Stimulated activated naive CD8-positive, alpha-beta T cell treated with anti-CD3 and anti-CD28 coated beads, Interleukin-15, amount 100 ng/mL, for 72 hours (primary cell): ENCODE measurements at regions not wholly inside any gene's neighbourhood (a gene's known extent, or its start where the extent isn't known, plus 50 kb on each side); places are given as distances from the start of the nearest gene placed in this dataset.
"Not testable (repeated sequence)": the region's sequence is repeated elsewhere in the genome, so short reads cannot be mapped to it uniquely, and the experiment has no call there.

Experiments
- ATAC-seq: fragments of 150-1000 bp; cut with Tn5 transposase; 2 replicates; pipeline ENCODE4 v1.10.0; 2021; ENCODE audit warnings: mild to moderate bottlenecking, moderate library complexity
- DNase-seq, 2 donors: peaks; one replicate each; pipeline ENCODE4 v3.0.0; 2021 to 2022
- H3K27ac Mint-ChIP-seq, 2 donors: one replicate each; pipeline ENCODE4 v1.8.0; 2022; ENCODE audit warnings: mild to moderate bottlenecking in 2 of 2, mixed read lengths in 2 of 2, moderate library complexity in 2 of 2
- H3K27me3 Mint-ChIP-seq: one replicate; pipeline ENCODE4 v1.8.0; 2022; ENCODE audit warnings: mixed read lengths
- H3K4me1 Mint-ChIP-seq: one replicate; pipeline ENCODE4 v1.8.0; 2022; ENCODE audit warnings: mild to moderate bottlenecking, mixed read lengths
- H3K4me3 Mint-ChIP-seq, 2 donors: one replicate each; pipeline ENCODE4 v1.8.0; 2022; ENCODE audit warnings: mild to moderate bottlenecking in 2 of 2, mixed read lengths in 2 of 2, moderate library complexity in 1 of 2
- H3K9me3 Mint-ChIP-seq, 2 donors: one replicate each; pipeline ENCODE4 v1.8.0; 2022; ENCODE audit warnings: mixed read lengths in 2 of 2

DNA sequence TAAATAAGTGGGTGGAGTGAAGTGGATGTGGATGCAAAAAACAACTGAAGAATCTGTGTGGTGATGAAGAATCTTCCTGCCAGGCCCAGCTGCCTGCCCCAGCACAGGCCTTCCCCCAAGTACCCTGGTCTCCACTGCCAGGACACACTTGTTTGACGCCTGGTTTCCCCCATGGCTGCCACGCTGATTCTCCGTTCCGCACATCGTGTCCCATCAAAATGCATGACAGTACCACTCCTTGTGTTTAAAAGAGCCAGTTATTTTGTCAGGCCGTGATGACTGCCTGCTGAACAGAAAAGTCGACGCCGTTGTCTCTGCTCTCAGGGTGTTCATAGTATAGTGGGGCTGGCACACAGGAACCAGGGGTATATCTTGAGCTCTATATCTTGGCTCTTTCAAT, 50.3 kb upstream of the KYNU start:
- H3K27me3 Mint-ChIP-seq: no peaks in the 10 kb centered on the region
- no peak overlapping the region for H3K4me3 Mint-ChIP-seq
- no peak for ATAC-seq
- H3K4me1 Mint-ChIP-seq: no peaks in the 10 kb centered on the region
- no peak for DNase-seq
- peaks cover under 1 to 5% of the 10 kb centered on the region in 2 donors for H3K9me3 Mint-ChIP-seq
- no peak overlapping the region for H3K27ac Mint-ChIP-seq

DNA sequence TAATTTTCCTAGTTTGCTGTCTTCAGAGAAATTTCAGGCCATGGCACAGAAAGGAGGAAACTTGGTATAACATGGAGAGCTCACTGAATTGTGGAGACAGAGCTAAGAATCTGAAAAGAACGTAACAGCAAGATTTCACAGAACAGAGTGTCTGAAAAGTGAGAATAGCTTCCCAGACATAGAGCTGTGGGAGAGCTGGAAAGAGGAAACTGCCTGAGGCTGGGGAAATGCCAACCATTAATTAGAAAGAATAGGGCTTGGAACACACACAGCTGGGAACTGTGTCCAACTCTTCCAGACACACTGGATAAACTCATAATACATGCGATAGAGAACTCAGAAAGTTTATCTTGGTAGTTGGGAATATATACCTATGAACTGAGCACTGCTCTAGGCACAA, 51.6 kb upstream of the KYNU start:
- H3K4me1 Mint-ChIP-seq: no peaks in the 10 kb centered on the region
- DNase-seq (no peak), ATAC-seq (no peak)
- no peaks in the 10 kb centered on the region for H3K27me3 Mint-ChIP-seq
- H3K4me3 Mint-ChIP-seq: no peak overlapping the region
- H3K27ac Mint-ChIP-seq: no peak overlapping the region
- no peaks in the 10 kb centered on the region for H3K9me3 Mint-ChIP-seq

DNA sequence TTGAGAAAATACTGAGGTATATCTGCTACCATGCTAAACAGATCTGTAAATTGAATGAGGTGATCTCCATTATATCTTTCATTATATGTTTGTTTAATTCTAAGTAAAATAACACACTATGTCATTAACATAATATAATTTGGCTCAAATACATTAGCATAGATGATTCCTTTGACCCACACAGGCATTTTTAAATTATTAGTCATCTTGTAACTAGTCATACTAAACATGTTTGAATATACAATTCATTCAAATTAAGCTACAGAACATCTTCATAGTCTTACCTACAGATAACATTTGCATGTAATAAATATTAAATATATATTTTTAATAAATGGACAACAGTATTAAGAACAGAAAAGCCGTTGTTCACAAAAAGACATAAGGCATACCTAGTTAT, 52.7 kb upstream of the KYNU start:
- Mint-ChIP-seq H3K9me3 (peaks cover 0 to 2% of the 10 kb centered on the region in 2 donors), H3K27ac (no peak overlapping the region), H3K4me3 (no peak overlapping the region), H3K27me3 (no peaks in the 10 kb centered on the region), H3K4me1 (no peaks in the 10 kb centered on the region)
- ATAC-seq (no peak), DNase-seq (no peak)

DNA sequence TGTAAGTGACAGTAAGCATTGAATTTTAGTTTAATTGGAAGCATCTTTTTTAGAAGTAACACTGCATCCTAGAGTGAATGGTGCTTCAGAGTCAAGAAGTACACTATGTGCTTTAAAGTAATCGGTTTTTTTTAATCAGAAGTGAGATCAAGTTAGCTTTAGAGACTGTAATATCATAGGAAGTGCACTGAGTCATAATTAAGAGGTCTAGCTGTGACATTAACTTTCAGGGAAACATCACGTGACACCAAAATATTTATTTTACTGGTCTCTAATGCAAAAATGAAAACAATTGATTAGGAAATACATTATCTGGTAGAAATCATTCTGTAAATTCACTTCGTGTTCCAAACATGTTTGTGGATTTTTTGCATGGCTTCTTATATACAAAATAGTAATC, 55.3 kb upstream of the KYNU start:
- H3K9me3 Mint-ChIP-seq: peaks cover 4 to 7% of the 10 kb centered on the region in 2 donors
- no peak overlapping the region for H3K27ac Mint-ChIP-seq
- DNase-seq: no peak
- H3K4me3 Mint-ChIP-seq: no peak overlapping the region
- no peak for ATAC-seq
- H3K4me1 Mint-ChIP-seq: no peaks in the 10 kb centered on the region
- no peaks in the 10 kb centered on the region for H3K27me3 Mint-ChIP-seq

DNA sequence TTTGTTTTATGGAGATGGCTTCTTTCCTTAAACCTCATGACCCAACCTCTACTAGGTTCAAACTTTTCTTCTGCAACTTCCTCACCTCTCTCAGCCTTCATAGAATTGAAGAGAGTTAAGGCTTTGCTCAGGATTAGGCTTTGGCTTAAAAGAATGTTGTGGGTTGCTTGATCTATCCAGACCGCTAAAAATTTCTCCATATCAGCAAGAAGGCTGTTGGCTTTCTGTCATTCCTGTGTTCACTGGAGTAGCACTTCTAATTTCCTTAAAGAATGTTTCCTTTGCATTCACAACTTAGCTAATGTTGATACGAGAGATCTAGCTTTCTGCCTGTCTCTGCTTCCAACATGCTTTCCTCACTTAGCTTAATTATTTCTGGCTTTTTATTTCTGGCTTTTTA, 58.1 kb upstream of the KYNU start:
- DNase-seq (no peak), ATAC-seq (no peak)
- Mint-ChIP-seq H3K27ac (no peak overlapping the region), H3K4me1 (no peaks in the 10 kb centered on the region), H3K4me3 (no peak overlapping the region), H3K27me3 (no peaks in the 10 kb centered on the region), H3K9me3 (peaks cover 4 to 7% of the 10 kb centered on the region in 2 donors)

- DNase-seq (no peak), ATAC-seq (no peak)
- no peaks in the 10 kb centered on the region for H3K4me1 Mint-ChIP-seq
- H3K27me3 Mint-ChIP-seq: no peaks in the 10 kb centered on the region
- H3K4me3 Mint-ChIP-seq: no peak overlapping the region
- H3K9me3 Mint-ChIP-seq: peaks cover 4 to 7% of the 10 kb centered on the region in 2 donors
- no peak overlapping the region for H3K27ac Mint-ChIP-seq
Measured at GRCh38 chr2:142815375-142815774, 62.1 kb upstream of the KYNU start.

DNA sequence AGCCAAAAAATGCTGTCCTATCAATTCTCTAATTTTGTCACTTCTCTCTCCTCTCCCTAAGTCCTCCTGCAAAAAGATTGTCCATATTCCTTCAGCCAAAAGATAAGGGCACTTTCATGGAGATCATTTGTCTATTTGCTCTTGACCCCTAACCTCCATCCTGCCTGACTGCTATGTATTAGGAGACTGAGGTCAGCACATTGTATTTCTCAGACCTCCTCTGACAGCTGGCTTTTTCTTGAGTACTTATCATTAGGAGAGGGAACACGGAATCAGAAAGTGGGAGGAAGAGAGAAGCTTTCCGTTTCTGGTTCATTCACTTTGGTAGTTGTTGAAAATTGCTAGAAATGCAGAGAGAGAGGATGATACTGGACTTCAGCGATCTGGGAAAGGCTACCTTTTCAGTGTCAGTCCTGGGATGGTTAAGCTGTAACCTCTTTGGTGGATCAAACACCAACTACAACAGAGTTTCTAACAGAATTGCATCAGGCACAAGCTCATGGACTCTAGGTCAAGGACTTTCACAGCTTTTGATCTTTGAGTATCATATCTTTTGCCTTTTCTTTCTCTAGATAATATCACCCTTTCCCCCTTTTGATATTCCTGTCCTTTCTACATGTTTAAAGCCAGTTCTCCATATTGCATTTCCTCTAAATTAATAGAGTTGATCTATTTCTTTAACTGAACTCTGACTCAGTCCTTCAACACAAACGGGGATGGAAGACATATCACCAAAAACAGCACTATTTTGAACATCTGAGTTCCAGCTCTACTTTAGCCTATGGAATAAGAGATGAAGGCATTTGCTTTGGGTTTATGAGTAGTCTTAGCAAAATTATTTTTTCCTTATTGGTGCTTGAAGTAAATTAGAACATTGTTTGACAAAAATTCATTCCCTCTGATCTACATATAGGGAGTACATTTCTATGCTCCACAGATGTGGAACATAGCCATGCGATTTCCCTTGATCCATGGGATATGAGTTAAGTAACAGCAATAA, 63.3 kb upstream of the KYNU start:
- ATAC-seq (no peak), DNase-seq (no peak)
- Mint-ChIP-seq H3K27ac (no peak overlapping the region), H3K4me1 (no peaks in the 10 kb centered on the region), H3K4me3 (no peak overlapping the region), H3K9me3 (no peaks in the 10 kb centered on the region), H3K27me3 (no peaks in the 10 kb centered on the region)

- H3K4me1 Mint-ChIP-seq, ATAC-seq, DNase-seq, H3K9me3 Mint-ChIP-seq, H3K4me3 Mint-ChIP-seq, H3K27ac Mint-ChIP-seq, H3K27me3 Mint-ChIP-seq: not testable (repeated sequence)
Measured at GRCh38 chr2:142811644-142812043, 65.8 kb upstream of the KYNU start.

DNA sequence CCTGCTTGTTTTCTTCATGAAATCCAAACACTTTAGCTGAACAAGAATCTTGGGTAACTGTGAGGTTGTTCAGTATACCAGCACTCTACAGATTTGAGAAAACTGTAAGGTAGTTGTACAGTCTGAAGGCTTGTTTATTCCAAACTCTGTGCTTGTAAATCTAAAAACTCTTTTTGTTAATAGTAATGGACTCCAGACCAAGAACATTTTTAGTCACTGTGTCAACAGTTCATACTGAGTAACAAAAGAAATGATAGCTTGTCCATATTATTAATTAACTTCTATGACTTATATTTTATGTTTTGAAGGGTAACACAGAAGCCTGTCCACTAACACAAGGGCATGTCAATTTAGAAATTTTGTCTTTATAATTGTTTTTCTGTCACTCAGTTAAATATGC, 72.2 kb upstream of the KYNU start:
- H3K4me3 Mint-ChIP-seq: no peak overlapping the region
- H3K27ac Mint-ChIP-seq: no peak overlapping the region
- H3K9me3 Mint-ChIP-seq: no peaks in the 10 kb centered on the region
- DNase-seq (no peak), ATAC-seq (no peak)
- H3K27me3 Mint-ChIP-seq: no peaks in the 10 kb centered on the region
- H3K4me1 Mint-ChIP-seq: no peaks in the 10 kb centered on the region

DNA sequence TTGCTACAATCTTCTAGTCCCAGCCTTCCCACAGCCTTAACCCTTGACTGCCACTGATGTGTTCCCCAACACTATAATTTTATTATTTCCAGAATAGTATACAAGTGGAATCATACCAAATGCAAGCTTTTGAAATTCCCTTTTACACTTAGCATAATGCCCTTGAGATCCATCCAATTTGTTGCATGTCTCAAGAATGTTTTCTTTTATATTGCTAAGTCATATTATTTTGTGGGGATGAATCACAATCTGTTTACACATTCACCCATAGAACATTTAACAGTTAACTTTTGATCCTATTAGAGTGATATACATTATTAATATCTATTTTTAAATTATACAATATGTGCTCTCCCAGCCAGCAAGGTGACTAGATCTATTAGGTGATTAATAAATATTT, 74.3 kb upstream of the KYNU start:
- Mint-ChIP-seq H3K4me1 (no peaks in the 10 kb centered on the region), H3K9me3 (no peaks in the 10 kb centered on the region), H3K4me3 (no peak overlapping the region), H3K27ac (no peak overlapping the region), H3K27me3 (no peaks in the 10 kb centered on the region)
- ATAC-seq: no peak
- no peak for DNase-seq

- ATAC-seq (no peak), DNase-seq (no peak)
- Mint-ChIP-seq H3K27me3 (no peaks in the 10 kb centered on the region), H3K9me3 (no peaks in the 10 kb centered on the region), H3K4me1 (no peaks in the 10 kb centered on the region), H3K4me3 (no peak overlapping the region), H3K27ac (no peak overlapping the region)
Measured at GRCh38 chr2:142796588-142796987, 80.9 kb upstream of the KYNU start.

DNA sequence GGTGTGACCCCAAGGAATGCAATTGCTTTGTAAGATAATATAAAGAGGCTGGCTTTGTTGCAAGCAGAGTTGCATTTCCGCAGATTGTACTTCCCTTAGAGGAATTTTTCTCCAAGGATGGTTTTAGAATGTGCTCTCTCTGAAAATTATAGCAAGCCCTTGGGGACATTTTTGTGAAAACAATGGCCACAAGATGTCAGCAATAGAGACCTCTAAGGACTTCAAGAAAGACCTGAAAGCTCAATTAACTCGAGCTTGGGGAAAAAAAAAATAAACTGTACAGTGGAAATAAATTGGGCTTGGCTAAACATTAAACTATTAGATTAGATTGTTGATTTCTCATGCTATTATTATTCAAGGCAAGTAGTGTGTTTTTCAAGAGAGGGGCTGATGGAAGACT, 81.3 kb upstream of the KYNU start:
- no peaks in the 10 kb centered on the region for H3K27me3 Mint-ChIP-seq
- DNase-seq (no peak), ATAC-seq (no peak)
- no peaks in the 10 kb centered on the region for H3K4me1 Mint-ChIP-seq
- H3K9me3 Mint-ChIP-seq: no peaks in the 10 kb centered on the region
- no peak overlapping the region for H3K4me3 Mint-ChIP-seq
- no peak overlapping the region for H3K27ac Mint-ChIP-seq

DNA sequence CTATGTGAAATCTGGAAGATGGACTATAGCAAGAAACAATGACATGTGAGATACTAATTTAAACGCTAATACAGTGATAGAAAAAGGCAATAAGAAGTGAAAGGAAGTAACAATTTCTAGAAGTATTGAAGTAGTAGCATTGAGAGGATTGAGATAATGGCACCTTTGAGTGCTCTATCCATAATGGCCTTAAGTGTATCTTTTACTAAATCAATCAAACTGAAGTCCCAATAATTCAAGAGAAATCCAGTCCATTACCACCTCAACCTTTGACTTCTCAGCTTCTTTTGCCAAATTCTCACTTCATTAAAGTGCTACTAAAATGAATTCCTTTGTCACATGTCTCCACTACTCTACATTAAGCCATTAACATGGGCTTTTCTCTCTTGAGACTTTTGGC, 82.6 kb upstream of the KYNU start:
- no peak for ATAC-seq
- Mint-ChIP-seq H3K9me3 (peaks cover 3 to 7% of the 10 kb centered on the region in 2 donors), H3K4me3 (no peak overlapping the region), H3K4me1 (no peaks in the 10 kb centered on the region), H3K27ac (no peak overlapping the region), H3K27me3 (no peaks in the 10 kb centered on the region)
- DNase-seq: no peak

- H3K4me3 Mint-ChIP-seq, H3K4me1 Mint-ChIP-seq, ATAC-seq, H3K27ac Mint-ChIP-seq, H3K27me3 Mint-ChIP-seq, DNase-seq: not testable (repeated sequence)
- H3K9me3 Mint-ChIP-seq: peaks cover 14 to 16% of the 10 kb centered on the region in 2 donors
Measured at GRCh38 chr2:142792328-142792727, 85.1 kb upstream of the KYNU start.

- no peak overlapping the region for H3K4me3 Mint-ChIP-seq
- ATAC-seq: no peak
- peaks cover 14 to 16% of the 10 kb centered on the region in 2 donors for H3K9me3 Mint-ChIP-seq
Measured at GRCh38 chr2:142791335-142791734, 86.1 kb upstream of the KYNU start.

DNA sequence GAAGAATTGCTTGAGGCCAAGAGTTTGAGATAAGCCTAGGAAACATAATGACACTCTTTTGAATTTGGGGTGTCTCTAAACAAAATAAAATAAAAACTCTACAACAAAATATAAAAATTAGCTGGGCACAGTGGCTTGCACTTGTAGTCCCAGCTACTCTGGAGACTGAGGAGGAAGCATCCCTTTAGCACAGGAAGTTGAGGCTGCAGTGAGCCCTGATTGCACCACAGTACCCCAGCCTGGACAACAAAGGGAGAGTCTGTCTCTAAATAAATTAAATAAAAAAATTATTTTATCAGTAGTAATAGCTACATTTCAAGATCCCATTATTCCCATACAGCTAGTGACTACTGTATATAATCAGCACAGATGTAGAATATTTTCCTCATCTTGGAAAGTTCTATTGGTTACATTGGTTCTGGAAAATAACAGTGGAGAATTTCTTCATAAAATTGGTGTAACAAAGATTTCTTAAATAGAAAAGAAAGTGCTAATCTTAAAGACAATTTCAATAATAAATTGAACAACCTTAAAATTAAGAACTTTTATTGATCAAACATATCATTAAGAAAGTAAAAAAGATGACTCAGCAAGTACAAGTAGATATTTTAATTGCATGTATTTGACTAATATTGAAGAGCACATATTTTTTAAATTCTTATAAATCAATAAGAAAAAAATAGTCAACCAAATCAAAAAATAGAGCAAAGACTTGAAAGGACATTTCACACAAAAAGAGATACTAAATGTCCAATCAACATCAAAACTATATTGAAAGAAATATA, 90.4 kb upstream of the KYNU start:
- Mint-ChIP-seq H3K4me3 (no peak overlapping the region), H3K27ac (no peak overlapping the region), H3K9me3 (peaks cover 14 to 16% of the 10 kb centered on the region in 2 donors), H3K4me1 (no peaks in the 10 kb centered on the region), H3K27me3 (no peaks in the 10 kb centered on the region)
- no peak for ATAC-seq
- DNase-seq: no peak

More at GRCh38 chr2:142791335-142791734, 86.1 kb upstream of the KYNU start:
- H3K27me3 Mint-ChIP-seq: no peaks in the 10 kb centered on the region
- H3K4me1 Mint-ChIP-seq: no peaks in the 10 kb centered on the region
- H3K27ac Mint-ChIP-seq: no peak overlapping the region
- no peak for DNase-seq
